CD4-positive, CD25-positive, alpha-beta regulatory T cell (primary cell): ENCODE measurements at regions not wholly inside any gene's neighbourhood (a gene's known extent, or its start where the extent isn't known, plus 50 kb on each side); places are given as distances from the start of the nearest gene placed in this dataset.

Experiments used
- ATAC-seq, 2 donors: fragments of 150-1000 bp; cut with Tn5 transposase; one replicate each; pipeline ENCODE4 v1.10.0; 2021; ENCODE audit warnings: low read depth in 2 of 2, moderate number of reproducible peaks in 2 of 2, moderate library complexity in 1 of 2
- DNase-seq, 3 donors: peaks; one replicate each; pipeline versions ENCODE4 v3.0.0 to v3.0.0-alpha.2; 2012 to 2022; ENCODE audit warnings: mixed read lengths in 1 of 3
- H3K27ac ChIP-seq: one replicate; pipeline ENCODE4 v1.7.0; 2013; ENCODE audit warnings: mild to moderate bottlenecking, low read length; ENCODE audit not compliant: insufficient read depth, poor library complexity, severe bottlenecking
- H3K27me3 ChIP-seq: one replicate; pipeline ENCODE4 v1.7.0; 2013; ENCODE audit warnings: low read length; ENCODE audit not compliant: control insufficient read depth, insufficient read depth
- H3K36me3 ChIP-seq: one replicate; pipeline ENCODE4 v1.7.0; 2013; ENCODE audit warnings: mild to moderate bottlenecking, low read length, moderate library complexity; ENCODE audit not compliant: control insufficient read depth, insufficient read depth
- H3K4me1 ChIP-seq: 2 replicates; pipeline ENCODE4 v1.7.0; 2013; ENCODE audit warnings: mild to moderate bottlenecking, low read length; ENCODE audit not compliant: insufficient read depth, control insufficient read depth, poor library complexity, severe bottlenecking
- H3K4me3 ChIP-seq: one replicate; pipeline ENCODE4 v1.7.0; 2013; ENCODE audit warnings: low read depth, mild to moderate bottlenecking, low read length, moderate library complexity
- H3K9me3 ChIP-seq, 2 experiments: 1 replicate in 1 of 2; 2 replicates in 1 of 2; pipeline ENCODE4 v1.7.0; 2013; ENCODE audit warnings: low read length in 2 of 2, mild to moderate bottlenecking in 1 of 2, moderate library complexity in 1 of 2; ENCODE audit not compliant: control insufficient read depth in 2 of 2
- H3K27ac Mint-ChIP-seq, 3 donors: one replicate each; pipeline ENCODE4 v1.8.0; 2020 to 2022; ENCODE audit warnings: mild to moderate bottlenecking in 3 of 3, mixed read lengths in 3 of 3, moderate library complexity in 2 of 3
- H3K27me3 Mint-ChIP-seq: one replicate; pipeline ENCODE4 v1.8.0; 2022; ENCODE audit warnings: mild to moderate bottlenecking, mixed read lengths
- H3K36me3 Mint-ChIP-seq: one replicate; pipeline ENCODE4 v1.8.0; 2020; ENCODE audit warnings: mixed read lengths
- H3K4me1 Mint-ChIP-seq, 4 donors: one replicate each; pipeline ENCODE4 v1.8.0; 2020 to 2022; ENCODE audit warnings: mixed read lengths in 4 of 4, mild to moderate bottlenecking in 1 of 4
- H3K4me3 Mint-ChIP-seq, 4 donors: one replicate each; pipeline ENCODE4 v1.8.0; 2020 to 2022; ENCODE audit warnings: mild to moderate bottlenecking in 4 of 4, mixed read lengths in 4 of 4, moderate library complexity in 3 of 4
- H3K9me3 Mint-ChIP-seq, 7 donors: one replicate each; pipeline ENCODE4 v1.8.0; 2020 to 2022; ENCODE audit warnings: mixed read lengths in 7 of 7, mild to moderate bottlenecking in 3 of 7, moderate library complexity in 2 of 7

DNA sequence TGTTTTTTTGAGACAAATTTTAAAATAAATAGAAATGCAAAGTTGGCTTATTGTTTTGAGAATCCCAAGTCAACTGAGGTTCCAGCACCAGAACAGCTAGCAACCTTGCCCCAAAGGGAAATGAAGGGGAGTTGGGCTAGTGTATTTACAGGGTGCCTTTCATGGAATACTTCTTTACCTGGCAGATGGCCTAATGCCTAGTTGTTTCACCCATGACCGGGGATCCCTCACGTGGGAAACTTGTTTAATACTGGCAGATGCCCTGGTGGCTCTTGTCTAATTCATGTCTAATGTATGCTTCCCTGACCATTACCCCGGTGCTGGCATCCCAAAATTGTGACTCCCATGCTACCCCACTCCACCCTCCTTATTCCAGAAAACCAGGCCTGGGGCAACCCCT is 861.1 kb upstream of the ZWINT start:
- no peaks in the 10 kb centered on the region for H3K36me3 ChIP-seq
- no peak for DNase-seq
- ATAC-seq = no peak
- no peaks in the 10 kb centered on the region for H3K4me1 Mint-ChIP-seq
- H3K27ac ChIP-seq = no peak overlapping the region
- no peaks in the 10 kb centered on the region for H3K4me1 ChIP-seq
- peaks cover 0 to 10% (median 2%) of the 10 kb centered on the region in 7 donors for H3K9me3 Mint-ChIP-seq
- no peak overlapping the region for H3K4me3 ChIP-seq
- H3K36me3 Mint-ChIP-seq = no peaks in the 10 kb centered on the region
- H3K27me3 ChIP-seq = no peaks in the 10 kb centered on the region
- no peaks in the 10 kb centered on the region for H3K27me3 Mint-ChIP-seq
- no peaks in the 10 kb centered on the region for H3K9me3 ChIP-seq
- H3K27ac Mint-ChIP-seq = no peak overlapping the region
- no peak overlapping the region for H3K4me3 Mint-ChIP-seq

- H3K27ac ChIP-seq = no peak overlapping the region
- H3K27ac Mint-ChIP-seq = no peak overlapping the region
- H3K9me3 ChIP-seq = no peaks in the 10 kb centered on the region
- DNase-seq = no peak
- no peaks in the 10 kb centered on the region for H3K36me3 ChIP-seq
- H3K4me1 Mint-ChIP-seq = no peaks in the 10 kb centered on the region
- H3K36me3 Mint-ChIP-seq = no peaks in the 10 kb centered on the region
- peaks cover 0 to 9% (median 2%) of the 10 kb centered on the region in 7 donors for H3K9me3 Mint-ChIP-seq
- H3K4me3 Mint-ChIP-seq = no peak overlapping the region
- H3K27me3 Mint-ChIP-seq = no peaks in the 10 kb centered on the region
- H3K4me1 ChIP-seq = no peaks in the 10 kb centered on the region
- H3K27me3 ChIP-seq = no peaks in the 10 kb centered on the region
- no peak for ATAC-seq
- H3K4me3 ChIP-seq = no peak overlapping the region
Observed at GRCh38 chr10:57221674-57222073, 860.6 kb upstream of the ZWINT start.

DNA sequence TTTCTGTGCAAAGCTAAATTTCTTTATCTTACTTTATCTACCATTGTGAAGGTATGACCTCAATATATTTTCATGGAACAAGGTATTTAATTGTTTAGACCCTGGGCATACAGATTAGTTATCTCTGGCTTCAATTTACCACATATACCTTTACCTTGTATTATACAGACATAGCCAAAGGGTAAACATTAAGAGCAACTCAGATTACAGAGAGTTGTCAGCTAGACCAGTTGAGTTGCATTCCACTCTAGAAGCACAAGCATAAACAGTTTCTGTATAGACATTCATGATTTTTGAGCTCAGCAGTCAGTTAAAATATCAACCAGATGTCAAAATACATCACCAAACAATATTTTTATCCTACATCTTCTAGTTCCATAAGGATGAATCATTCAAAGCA is 857.3 kb upstream of the ZWINT start:
- H3K27me3 Mint-ChIP-seq = no peaks in the 10 kb centered on the region
- ATAC-seq = no peak
- H3K36me3 Mint-ChIP-seq = no peaks in the 10 kb centered on the region
- H3K4me3 Mint-ChIP-seq = no peak overlapping the region
- H3K9me3 ChIP-seq = no peaks in the 10 kb centered on the region
- H3K9me3 Mint-ChIP-seq = peaks cover 0 to 10% (median 4%) of the 10 kb centered on the region in 7 donors
- no peak overlapping the region for H3K4me3 ChIP-seq
- no peaks in the 10 kb centered on the region for H3K36me3 ChIP-seq
- no peaks in the 10 kb centered on the region for H3K4me1 Mint-ChIP-seq
- H3K27me3 ChIP-seq = no peaks in the 10 kb centered on the region
- H3K27ac ChIP-seq = no peak overlapping the region
- no peaks in the 10 kb centered on the region for H3K4me1 ChIP-seq
- no peak for DNase-seq
- no peak overlapping the region for H3K27ac Mint-ChIP-seq

DNA sequence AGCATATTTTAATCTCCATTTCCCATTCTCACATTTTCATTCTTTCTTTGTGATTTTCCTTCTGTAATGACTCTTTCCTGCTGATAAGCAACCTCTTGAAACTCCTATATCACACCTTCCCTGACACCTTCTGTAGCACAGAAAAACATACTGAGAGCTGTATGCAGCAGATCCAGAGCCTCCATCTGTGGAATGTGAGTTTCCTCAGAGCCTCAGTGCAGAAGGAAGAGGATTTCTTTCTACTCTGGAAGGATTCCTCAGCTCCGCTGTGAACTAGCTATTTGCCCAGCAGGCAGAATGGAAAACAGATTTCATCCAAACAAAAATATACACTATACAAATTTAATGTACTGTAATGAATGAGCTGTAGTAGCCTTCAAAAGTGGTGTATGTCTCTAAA is 841.3 kb upstream of the ZWINT start:
- no peaks in the 10 kb centered on the region for H3K36me3 Mint-ChIP-seq
- DNase-seq (no peak), ATAC-seq (no peak)
- H3K9me3 Mint-ChIP-seq = peaks cover 0 to 13% (median 4%) of the 10 kb centered on the region in 7 donors
- no peaks in the 10 kb centered on the region for H3K4me1 Mint-ChIP-seq
- no peak overlapping the region for H3K4me3 Mint-ChIP-seq
- Histone ChIP-seq H3K27me3 (no peaks in the 10 kb centered on the region), H3K36me3 (no peaks in the 10 kb centered on the region), H3K27ac (no peak overlapping the region), H3K9me3 (no peaks in the 10 kb centered on the region), H3K4me3 (no peak overlapping the region), H3K4me1 (no peaks in the 10 kb centered on the region)
- H3K27me3 Mint-ChIP-seq = no peaks in the 10 kb centered on the region
- H3K27ac Mint-ChIP-seq = no peak overlapping the region

DNA sequence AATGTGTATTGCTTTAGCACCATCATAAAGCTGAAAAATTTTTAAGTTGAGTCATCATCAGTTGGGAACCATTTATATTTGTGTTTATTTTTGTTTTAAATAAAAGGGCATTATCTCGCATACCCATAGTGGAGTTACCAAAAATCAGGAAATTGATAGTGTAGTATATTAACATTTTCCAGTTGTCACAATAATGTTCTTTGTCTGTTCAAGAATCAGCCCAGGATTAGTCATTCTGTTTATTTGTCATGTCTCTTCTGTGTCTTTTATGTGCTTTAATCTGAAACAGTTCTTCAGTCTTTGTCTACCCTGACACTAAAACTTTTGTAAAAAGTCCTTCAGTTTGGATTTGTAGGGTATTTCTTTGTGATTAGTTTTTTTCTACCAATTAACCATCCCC is 827.8 kb upstream of the ZWINT start:
- no peaks in the 10 kb centered on the region for H3K4me1 Mint-ChIP-seq
- Histone ChIP-seq H3K4me3 (no peak overlapping the region), H3K27me3 (no peaks in the 10 kb centered on the region), H3K36me3 (no peaks in the 10 kb centered on the region), H3K9me3 (no peaks in the 10 kb centered on the region), H3K4me1 (no peaks in the 10 kb centered on the region), H3K27ac (no peak overlapping the region)
- peaks cover 4 to 26% (median 7%) of the 10 kb centered on the region in 7 donors for H3K9me3 Mint-ChIP-seq
- H3K27me3 Mint-ChIP-seq = no peaks in the 10 kb centered on the region
- no peak overlapping the region for H3K4me3 Mint-ChIP-seq
- ATAC-seq = no peak
- no peaks in the 10 kb centered on the region for H3K36me3 Mint-ChIP-seq
- DNase-seq = no peak
- no peak overlapping the region for H3K27ac Mint-ChIP-seq

- H3K4me3 Mint-ChIP-seq = no peak overlapping the region
- H3K36me3 Mint-ChIP-seq = no peaks in the 10 kb centered on the region
- H3K27me3 Mint-ChIP-seq = no peaks in the 10 kb centered on the region
Observed at GRCh38 chr10:57186201-57186600, 825.1 kb upstream of the ZWINT start.

DNA sequence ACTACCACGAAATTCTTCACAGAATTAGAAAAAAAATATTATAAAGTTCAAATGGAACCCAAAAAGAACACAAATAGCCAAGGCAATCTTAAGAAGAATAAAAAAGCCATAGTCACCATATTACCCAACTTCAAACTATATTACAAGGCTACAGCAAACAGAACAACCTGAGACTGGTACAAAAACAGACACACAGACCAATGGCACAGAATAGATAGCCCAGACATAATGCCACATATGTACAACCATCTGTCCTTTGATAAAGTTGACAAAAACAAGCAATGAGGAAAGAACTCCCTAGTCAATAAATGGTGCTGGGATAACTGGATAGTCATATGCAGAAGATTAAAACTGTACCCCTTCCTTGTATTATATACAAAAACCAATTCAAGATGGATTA is 808.5 kb upstream of the ZWINT start:
- H3K27ac Mint-ChIP-seq = no peak overlapping the region
- no peaks in the 10 kb centered on the region for H3K4me1 Mint-ChIP-seq
- no peaks in the 10 kb centered on the region for H3K27me3 Mint-ChIP-seq
- no peaks in the 10 kb centered on the region for H3K36me3 ChIP-seq
- DNase-seq (no peak), ATAC-seq (no peak)
- H3K4me3 ChIP-seq = no peak overlapping the region
- H3K36me3 Mint-ChIP-seq = no peaks in the 10 kb centered on the region
- peaks cover 0 to 42% (median 3%) of the 10 kb centered on the region in 7 donors for H3K9me3 Mint-ChIP-seq
- no peaks in the 10 kb centered on the region for H3K4me1 ChIP-seq
- H3K4me3 Mint-ChIP-seq = no peak overlapping the region
- no peaks in the 10 kb centered on the region for H3K27me3 ChIP-seq
- peaks cover 0 to 14% of the 10 kb centered on the region in 2 experiments for H3K9me3 ChIP-seq
- no peak overlapping the region for H3K27ac ChIP-seq

More at GRCh38 chr10:57186201-57186600, 825.1 kb upstream of the ZWINT start:
- H3K4me3 ChIP-seq = no peak overlapping the region
- H3K4me1 ChIP-seq = no peaks in the 10 kb centered on the region
- no peaks in the 10 kb centered on the region for H3K27me3 ChIP-seq
- ATAC-seq = no peak
- no peak overlapping the region for H3K27ac ChIP-seq
- DNase-seq = no peak
- Mint-ChIP-seq H3K9me3 (peaks cover 5 to 43% (median 8%) of the 10 kb centered on the region in 7 donors), H3K4me1 (no peaks in the 10 kb centered on the region), H3K27ac (no peak overlapping the region)
- H3K36me3 ChIP-seq = no peaks in the 10 kb centered on the region
- no peaks in the 10 kb centered on the region for H3K9me3 ChIP-seq

- Mint-ChIP-seq H3K27ac (no peak overlapping the region), H3K4me1 (no peaks in the 10 kb centered on the region), H3K36me3 (no peaks in the 10 kb centered on the region), H3K27me3 (no peaks in the 10 kb centered on the region), H3K9me3 (peaks cover 0 to 41% (median 3%) of the 10 kb centered on the region in 7 donors), H3K4me3 (no peak overlapping the region)
- no peak for DNase-seq
- no peaks in the 10 kb centered on the region for H3K27me3 ChIP-seq
- H3K27ac ChIP-seq = no peak overlapping the region
- no peak for ATAC-seq
- peaks cover 0 to 14% of the 10 kb centered on the region in 2 experiments for H3K9me3 ChIP-seq
- H3K4me1 ChIP-seq = no peaks in the 10 kb centered on the region
- no peaks in the 10 kb centered on the region for H3K36me3 ChIP-seq
- H3K4me3 ChIP-seq = no peak overlapping the region
Observed at GRCh38 chr10:57168611-57169240, 807.7 kb upstream of the ZWINT start.
